ELF-1 (cell line): ENCODE measurements at regions not wholly inside any gene's neighbourhood (a gene's known extent, or its start where the extent isn't known, plus 50 kb on each side); places are given as distances from the start of the nearest gene placed in this dataset.
A peak's percentile ranks its signal among the peaks of the same experiment; 100 is the strongest.
"Not testable (repeated sequence)": the region's sequence is repeated elsewhere in the genome, so short reads cannot be mapped to it uniquely, and the experiment has no call there.

ENCODE experiments used
- DNase-seq: peaks from one replicate; pipeline ENCODE4 v3.0.0-alpha.2; 2016; ENCODE audit warnings: low read depth, low spot score

DNA sequence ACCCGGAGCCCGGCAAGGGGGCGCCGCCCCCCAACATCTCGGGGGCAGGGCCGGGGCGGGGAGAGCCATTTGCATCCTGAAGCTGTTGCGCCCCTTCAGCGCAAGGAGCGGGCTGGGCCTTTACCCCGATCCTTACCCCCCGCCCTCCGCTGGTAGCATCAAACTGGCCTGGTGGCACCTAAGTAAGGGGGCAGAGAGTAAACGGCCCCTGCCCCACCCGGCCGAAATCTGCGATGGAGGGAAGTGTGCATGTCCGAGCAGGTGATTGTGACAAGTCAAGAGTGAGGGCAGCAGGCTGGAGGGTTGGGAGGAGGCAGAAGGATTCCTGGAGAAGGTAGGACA is 101.2 kb downstream of the ESM1 start:
- no peak for DNase-seq

DNA sequence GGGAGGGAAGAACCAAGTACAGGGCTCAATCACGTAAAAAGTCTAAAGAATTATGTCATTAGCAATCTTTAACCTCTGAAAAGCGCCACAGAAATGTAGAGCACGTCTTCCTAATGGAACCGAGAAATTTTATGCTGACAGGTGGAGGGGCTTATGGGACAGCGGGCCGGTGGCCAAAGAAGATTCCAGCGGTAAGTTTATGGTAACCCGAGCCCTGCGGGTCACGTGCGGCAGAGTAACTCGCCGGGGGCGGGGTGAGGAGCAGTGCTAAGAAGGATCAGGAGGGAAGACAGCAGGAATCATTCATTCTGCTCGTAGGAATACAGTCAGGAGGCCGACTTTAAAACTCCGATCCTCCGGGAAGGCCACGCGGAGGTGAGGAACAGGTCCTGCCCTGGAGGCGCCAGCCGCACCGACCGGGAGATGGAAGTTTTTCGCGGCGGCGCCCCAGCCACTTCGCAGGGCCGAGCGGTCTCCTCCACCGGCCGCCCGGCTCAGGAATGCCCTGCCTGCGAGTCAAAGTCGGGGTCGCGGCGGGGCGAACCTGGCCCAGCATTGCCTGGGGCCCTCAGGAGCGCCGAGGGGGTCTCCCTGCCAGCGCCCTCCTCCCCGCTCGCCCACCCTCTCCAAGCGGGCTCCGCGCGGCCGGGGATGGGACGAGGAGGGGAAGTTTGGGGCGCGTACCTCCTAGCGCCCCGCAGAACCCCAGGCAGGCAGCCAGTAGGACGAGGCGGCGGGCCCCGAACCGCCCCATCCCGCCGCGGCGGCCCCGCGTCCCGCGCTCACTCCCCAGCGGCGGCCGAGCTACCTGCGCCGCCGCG is 101.8 kb downstream of the ESM1 start:
- DNase-seq: peak; percentile 78

DNA sequence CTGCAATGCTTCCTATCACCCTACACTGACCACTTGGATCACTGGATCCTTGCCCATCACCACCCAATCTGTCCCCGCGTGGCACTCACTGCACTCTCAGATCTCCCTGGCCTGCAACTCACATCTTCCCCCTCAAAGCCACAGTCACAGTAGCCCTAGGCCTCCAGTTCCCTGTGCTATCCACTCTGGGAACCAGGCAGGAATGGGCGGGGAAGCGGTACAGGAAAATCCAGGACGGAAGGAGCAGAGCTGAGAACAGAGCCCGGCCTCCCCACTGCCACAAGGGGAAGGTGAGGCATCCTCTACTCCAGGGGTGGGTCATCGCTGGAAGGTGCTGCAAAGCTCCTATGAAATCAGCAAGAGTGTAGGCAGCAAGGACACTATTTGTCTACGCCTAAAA is 102.6 kb downstream of the ESM1 start:
- DNase-seq: no peak

DNA sequence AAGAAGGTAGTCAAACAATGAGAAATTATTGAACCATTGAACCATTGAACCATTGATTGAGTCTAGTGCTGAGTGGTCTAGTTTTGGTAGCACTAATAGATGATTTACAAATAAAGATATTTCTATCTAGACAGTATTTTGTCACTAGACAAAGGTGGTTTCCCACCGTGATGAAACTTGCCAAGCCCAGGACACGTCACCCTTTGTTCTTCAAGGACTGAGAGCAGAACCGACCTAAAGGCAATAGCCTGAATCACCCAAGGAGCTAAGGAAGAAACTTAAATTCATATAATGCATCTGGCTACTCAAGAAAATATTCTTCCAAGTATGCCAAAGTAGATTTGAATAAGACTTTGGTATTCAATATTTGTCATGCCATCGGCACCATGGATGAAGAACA is 103.3 kb downstream of the ESM1 start:
- DNase-seq: no peak

DNA sequence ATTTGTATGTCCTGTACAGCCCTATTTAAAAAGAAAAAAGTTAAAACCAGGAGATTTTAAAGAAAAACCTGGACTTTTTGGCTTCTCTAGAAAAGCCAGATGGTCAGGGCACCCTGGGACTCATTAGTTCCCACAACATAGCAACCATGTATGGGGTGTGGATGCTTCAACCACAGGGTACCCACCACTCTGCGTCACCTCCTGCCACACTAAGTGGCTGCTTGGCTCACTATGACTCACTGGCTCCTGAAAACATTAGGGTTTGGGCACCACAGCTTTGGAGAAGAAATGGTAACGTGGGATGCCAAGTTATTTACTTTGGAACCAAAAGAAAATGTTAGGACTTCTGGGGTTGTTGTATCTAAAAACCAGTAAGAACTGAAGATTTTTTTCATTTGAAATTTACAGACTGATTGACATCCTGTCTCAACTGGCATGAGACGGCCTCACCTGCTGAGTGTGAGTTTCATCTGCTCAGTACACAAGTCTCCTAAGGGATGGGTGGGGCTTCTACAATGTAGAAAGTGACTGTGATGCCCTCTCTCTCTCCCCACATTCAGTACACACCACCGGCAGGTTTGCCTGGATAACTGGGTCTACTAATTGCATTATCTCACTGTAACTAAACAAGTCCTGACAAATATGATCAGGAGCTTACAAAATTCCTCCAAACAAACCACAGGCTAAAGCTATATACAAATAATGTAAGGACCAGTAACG is 103.9 kb downstream of the ESM1 start:
- no peak for DNase-seq

DNA sequence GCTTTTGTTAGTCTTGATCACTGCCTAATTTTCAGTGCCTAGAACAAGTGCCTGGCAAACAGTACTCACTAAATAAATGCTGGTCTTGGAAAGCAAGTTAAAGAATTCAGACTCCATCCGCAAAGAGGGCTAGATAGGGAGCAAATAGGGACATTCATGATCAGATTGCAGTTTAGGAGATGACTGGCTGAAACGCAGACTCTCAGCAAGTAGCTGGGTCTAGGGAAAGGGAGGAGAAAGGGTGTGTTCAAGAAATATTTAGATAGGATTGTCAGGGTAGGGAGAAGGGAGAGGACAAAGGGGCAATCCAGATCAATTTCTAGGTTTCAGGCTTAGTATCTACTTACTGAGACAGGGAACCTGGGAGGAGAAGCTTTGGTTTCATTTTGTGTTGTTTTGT is 108.4 kb downstream of the ESM1 start:
- no peak for DNase-seq

DNA sequence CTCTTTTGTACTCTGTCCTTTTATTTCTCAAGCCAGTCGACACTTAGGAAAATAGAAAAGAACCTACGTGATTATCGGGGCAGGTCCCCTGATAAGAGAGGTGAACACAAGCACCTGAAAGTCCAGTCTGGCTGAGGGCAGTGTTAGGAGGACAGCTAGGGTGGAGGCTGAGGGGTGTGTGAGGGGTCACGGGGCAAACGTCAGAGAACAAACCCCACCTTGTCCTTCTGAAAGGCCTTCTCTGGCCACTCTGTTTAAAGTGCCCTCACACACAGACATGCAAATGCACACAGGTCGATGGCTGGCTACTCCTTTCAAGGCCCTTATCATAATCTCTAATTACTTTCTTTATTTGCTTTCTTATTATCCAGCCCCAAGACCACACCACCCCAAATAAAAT is 108.8 kb downstream of the ESM1 start:
- no peak for DNase-seq

DNA sequence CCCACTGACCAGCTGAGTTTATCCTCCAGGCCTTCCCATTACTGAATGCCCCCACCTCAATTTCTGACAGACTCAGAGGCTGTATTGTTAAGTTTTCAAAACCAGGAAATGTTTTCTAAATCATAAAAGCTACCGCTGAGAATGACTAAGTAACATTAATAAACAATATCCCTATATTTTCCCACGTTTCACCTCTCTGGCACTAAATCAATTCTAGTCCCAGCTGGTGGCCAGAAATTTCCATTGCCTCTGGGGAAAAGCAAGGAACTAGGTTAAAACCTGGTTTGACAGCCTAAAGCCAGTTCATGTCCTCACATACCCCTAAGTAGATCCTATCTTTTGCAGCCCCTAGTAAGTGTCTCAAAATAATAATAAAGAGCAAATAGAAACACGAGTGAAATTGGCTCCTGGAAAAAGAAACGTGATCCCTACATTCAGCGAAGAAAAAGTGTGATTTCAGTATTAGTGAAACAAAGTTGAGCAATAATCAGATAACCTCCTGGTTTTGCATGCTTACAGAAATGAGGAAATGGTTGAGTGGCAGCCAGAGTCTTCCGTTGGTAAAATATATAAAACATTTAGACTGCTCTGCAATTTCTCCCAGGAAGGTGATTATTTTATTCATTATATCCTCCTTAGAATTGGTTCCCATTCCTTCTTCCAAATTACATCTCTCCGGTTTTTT is 110.9 kb downstream of the ESM1 start:
- DNase-seq: peak; percentile 39

DNA sequence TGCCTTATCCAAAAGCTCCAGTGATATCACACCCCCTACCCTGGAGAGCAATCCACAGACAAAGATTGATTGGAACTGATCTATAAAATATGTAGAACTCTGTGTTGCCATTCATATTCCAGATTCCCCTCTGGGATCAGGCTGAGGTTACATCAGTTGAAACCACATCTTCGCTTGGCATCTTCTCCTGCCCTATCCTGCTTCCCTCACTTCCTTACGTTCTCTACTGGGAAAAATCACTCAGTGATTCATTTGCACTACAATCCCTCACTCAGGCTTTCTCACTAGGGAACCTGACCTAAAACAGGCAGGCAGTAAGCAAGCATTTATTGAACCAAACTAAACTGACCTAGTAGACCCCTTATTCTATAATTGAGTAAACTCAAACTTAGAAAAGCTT is 111.7 kb downstream of the ESM1 start:
- DNase-seq: no peak

DNA sequence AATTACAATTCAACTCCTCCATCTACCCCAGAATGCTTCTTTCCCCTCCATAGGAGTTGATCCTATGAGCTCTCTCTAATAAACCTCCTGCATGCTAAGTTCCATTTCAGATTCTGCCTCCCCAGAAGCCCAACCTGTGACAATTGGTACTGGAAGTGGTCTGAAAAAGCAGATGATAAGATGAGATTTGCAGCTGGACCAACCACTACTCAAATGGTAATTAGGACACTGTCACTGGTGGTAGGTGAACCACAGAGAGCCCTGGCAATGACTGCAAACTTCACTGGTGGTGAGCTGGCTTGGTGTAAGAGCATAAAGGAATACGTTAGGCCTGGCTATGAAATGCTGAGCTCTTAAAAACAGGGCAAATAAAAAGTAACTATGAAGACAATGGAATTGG is 112.6 kb downstream of the ESM1 start:
- DNase-seq: no peak

DNA sequence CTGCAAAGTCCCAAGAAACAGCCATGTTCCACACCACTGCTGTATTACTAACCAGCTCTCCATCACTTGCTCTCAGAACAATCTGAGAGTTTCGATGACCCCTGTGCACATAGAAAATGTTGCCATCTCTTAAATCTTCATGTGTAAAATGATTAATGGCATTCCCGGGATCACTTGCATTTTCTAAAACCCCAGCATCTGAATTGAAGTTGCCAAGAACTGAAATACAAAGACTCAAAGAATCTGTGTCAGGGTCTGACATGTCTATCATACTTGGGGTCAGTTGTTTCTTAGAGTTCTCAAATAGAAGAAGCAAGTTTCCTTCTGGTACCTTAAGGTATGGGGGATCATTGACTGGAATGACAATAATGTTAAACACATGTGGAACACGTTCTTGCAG is 115.1 kb downstream of the ESM1 start:
- DNase-seq: no peak

DNA sequence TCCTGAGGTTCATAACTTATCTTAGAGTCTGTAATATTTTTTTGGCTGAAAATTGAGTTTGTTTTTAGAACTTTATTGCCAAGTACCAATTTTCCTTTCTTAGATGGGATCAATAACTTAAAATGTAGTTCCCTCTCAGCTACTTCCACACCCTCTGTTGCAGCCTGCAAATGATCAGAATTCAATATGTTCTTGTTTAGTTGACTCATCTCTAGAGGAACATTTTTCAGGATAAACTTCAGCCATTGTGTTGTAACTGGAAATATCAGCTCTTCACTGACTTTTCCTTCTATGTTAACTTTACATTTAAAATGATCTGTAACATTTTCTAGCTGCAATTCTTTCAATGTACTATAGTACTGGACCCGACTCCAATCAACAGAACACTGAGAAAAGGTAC is 115.7 kb downstream of the ESM1 start:
- no peak for DNase-seq

DNA sequence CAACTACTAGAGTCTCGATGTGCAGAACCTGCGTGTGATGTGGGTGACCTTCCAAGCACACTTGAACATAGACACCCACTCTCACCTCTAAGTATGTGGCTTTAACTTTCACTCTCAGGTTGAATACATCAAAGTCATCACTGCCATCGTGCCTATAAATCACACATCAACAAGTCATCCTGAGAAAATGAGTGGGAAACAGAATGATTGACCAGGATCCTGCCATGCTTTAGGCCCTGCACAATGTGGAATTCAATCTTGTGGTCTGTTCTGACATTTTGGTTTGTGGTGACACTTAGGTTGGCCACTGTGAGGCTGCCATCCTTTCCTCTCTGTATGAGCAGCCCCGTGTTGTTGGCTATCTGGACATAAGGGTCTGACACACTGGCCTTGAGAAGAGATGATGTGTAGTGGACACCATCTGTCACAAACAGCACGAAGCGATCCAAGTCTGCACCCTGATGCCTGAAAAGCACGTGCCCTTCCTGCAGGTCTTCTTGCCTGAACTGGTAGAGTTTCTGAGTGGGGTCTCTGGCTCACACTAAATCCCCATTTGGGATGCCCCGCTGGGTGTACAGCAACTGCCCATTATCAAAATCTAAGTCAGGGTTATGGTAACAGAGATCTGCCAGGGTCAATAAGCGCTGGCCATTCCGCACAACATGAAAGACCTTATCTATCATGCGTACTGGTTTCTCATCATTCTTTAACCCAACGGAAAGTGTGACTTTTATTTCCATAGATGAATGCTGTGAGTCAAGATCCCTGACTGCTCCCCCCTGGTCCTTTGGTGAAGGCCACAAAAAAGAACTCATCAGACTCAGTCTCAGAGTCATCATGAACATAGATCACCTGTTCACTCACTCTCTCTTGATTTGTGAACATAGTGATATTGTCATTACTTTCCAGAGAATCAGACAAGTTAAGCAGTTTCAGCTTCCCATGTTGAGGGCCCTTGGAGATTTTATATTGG is 116.6 kb downstream of the ESM1 start:
- DNase-seq: no peak

DNA sequence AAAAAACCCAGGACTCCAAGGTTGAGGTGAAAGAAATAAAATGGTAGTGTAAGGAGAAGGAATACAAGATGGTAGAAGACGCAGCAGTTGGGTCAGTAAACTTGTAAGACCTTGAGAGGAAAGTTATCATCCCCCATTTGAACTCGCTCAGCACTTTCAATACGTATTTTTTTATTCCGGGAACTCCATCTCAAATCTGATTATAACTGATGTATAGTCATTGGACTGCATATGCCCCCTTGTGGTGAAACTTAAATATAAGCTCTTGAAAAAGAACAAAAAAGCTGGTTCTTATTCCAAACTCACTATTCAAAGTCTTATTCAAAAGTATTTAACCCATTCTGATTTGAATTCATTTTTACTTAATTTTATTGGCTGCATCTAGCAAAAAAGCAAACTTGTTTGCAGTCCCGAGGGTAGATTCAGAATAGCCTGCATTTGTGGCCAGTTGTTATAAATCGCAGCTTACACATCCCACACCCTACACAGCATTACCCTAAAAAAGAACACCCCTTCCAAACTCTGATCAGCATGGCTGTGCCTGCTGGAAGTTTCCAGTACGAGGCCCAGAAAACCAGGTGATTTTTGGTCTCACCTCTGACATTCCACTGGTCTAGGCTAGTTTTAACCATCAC is 118.0 kb downstream of the ESM1 start:
- DNase-seq: no peak

DNA sequence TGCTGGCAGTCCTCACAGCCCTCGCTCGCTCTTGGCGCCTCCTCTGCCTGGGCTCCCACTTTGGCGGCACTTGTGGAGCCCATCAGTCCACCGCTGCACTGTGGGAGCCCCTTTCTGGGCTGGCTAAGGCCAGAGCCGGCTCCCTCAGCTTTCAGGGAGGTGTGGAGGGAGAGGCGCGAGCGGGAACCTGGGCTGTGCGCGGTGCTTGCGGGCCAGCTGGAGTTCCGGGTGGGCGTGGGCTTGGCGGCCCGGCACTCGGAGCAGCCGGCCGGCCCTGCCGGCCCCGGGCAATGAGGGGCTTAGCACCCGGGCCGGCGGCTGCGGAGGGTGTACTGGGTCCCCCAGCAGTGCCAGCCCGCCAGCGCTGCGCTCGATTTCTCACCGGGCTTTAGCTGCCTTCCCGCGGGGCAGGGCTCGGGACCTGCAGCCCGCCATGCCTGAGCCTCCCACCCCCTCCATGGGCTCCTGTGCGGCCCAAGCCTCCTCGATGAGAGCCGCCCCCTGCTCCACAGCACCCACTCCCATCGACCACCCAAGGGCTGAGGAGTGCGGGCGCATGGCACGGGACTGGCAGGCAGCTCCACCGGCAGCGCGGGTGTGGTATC is 120.4 kb downstream of the ESM1 start:
- not testable (repeated sequence) for DNase-seq

DNA sequence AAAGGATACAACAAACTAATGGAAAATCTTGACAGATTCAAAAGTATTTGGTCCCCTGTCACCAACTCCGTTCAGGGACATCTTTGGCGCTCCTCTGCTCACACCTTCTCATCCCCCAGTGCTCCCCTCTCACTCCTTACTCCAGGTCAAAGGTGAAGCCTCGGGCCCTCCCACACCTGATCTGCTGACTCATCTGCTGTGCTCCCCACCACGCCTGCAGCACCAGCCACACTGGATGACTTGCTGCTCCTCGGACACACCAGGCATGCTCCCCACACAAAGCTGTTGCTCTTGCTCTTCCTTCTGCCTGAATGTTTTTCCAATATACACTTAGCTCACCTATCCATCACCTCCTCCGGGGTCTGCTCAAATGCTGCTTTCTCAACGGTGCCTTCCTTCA is 123.4 kb downstream of the ESM1 start:
- no peak for DNase-seq

DNA sequence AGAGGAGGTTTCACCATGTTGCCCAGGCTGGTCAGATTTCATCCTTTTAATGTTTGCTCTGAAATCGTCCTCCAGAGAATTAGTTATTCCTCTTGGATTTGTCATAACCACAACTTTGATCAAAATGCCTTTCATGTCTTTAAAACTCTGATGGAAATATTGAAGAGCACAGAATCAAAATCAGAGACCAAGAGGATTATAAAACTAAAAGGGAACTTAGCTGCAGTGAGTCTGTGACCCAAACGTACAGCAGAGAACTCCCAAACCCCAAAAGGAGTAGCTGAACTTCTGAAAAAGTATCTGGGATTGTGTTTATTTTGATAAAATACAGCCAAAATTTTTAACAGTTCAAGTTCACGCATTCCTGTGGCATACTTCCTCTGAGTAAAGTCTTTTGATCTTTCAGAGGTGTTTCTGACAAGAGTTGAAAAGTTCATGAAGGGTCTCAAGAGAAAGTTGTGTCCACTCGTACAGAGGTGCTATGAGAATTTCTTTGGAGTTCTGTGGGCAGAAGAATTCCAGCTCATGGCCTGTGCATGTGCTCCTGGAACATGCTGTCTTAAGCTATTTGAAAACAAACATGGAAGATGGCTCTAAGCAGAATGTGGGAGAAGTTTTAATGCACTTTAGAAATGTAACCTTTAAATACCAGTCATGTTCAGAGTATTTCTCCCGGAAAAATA is 124.0 kb downstream of the ESM1 start:
- DNase-seq: no peak

DNA sequence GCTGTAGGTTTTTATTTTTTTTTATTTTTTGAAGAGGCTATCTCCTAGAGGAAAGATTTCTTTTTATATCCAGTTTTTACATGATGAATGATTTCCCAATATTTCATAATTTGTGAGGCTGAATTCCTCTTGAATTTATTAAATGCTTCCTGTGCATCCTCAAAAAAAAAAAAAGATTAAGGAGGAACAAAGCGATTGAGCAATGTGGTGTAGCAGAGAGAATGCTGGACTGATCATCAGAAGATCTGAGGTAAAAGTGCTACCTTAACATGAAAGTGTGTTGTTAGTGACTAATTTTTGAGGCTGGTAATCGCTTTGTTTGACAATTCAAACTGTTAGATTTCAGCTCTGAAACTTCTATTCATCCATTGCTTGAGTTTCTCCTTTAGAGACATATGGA is 125.1 kb downstream of the ESM1 start:
- DNase-seq: no peak

DNA sequence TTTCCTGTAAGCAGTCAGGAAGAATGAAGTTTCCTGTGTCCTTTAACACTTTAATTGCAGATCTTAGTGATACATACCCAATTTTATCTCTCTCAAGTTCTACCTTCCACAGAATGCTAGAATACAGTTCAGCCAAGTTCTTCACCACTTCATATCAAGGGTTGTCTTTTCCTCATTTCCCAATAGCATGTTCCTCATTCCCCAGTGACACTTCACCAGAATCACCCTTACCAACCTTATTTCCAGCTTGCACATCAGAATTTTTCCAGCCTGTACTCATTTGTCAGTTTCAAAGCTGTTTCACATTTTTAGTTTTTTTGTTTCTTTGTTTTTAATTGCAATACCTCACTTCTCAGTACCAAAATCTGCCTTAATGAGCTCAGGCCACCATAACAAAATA is 126.1 kb downstream of the ESM1 start:
- DNase-seq: no peak

DNA sequence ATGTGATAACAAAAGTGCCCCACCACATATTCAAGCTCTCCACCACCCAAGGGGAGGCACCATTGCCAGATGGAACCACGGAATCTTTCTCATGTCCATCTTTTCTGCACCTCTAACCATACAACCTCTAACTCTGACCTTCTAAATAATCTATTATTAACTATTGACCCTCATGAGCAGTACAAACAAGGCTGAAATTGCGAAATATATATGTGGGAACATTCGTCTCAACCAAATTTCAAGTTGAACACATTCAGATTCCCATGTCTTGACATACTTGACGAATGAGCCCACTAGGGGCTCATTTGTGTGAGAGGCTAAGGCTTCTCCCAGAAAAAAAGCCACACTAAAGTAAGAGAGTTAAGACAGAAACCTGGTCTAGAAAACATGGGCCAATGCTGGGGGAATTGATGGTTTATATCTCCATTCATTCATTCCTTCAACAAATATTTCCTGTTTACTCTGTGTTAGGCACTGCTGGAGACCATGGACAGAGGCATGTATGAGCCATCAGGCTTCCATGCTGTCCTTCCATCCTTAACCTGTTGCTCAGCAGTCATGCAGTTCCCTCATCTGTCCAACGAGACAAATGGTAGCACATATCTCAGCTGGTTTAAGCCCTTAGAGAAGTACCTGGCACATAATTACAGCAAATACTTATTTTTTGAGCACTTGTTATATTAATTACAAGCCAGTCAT is 130.4 kb downstream of the ESM1 start:
- no peak for DNase-seq
